Endothelial cell (in vitro differentiated cells): ENCODE measurements at regions not wholly inside any gene's neighbourhood (a gene's known extent, or its start where the extent isn't known, plus 50 kb on each side); places are given as distances from the start of the nearest gene placed in this dataset.

ENCODE experiments used
- DNase-seq: peaks from one replicate; pipeline ENCODE4 v3.0.0; 2021; ENCODE audit warnings: low spot score
- H3K27ac Mint-ChIP-seq: one replicate; pipeline ENCODE4 v1.8.0; 2021; ENCODE audit warnings: mixed read lengths, inconsistent platforms; ENCODE audit not compliant: unreplicated experiment
- H3K27me3 Mint-ChIP-seq: one replicate; pipeline ENCODE4 v1.8.0; 2021; ENCODE audit warnings: mild to moderate bottlenecking, moderate library complexity, mixed read lengths, inconsistent platforms; ENCODE audit not compliant: unreplicated experiment
- H3K36me3 Mint-ChIP-seq: one replicate; pipeline ENCODE4 v1.8.0; 2021; ENCODE audit warnings: mild to moderate bottlenecking, low read depth, mixed read lengths, inconsistent platforms; ENCODE audit not compliant: unreplicated experiment
- H3K4me1 Mint-ChIP-seq: one replicate; pipeline ENCODE4 v1.8.0; 2021; ENCODE audit warnings: mild to moderate bottlenecking, mixed read lengths, inconsistent platforms; ENCODE audit not compliant: unreplicated experiment
- H3K4me3 Mint-ChIP-seq: one replicate; pipeline ENCODE4 v1.8.0; 2021; ENCODE audit warnings: mild to moderate bottlenecking, mixed read lengths, inconsistent platforms; ENCODE audit not compliant: unreplicated experiment
- H3K9me3 Mint-ChIP-seq: one replicate; pipeline ENCODE4 v1.8.0; 2021; ENCODE audit warnings: mixed read lengths, inconsistent platforms; ENCODE audit not compliant: unreplicated experiment
- CTCF ChIP-seq: fragments of 200-600 bp; sonication (generic); IDR thresholded peaks from one replicate; pipeline ENCODE4 v1.5.0; 2021; ENCODE audit warnings: antibody characterized with exemption; ENCODE audit not compliant: unreplicated experiment

GRCh38 chr15:96565266-96565665, 234.8 kb downstream of the NR2F2 start:
- Mint-ChIP-seq H3K27me3 (no peaks in the 10 kb centered on the region), H3K4me1 (no peaks in the 10 kb centered on the region), H3K9me3 (no peaks in the 10 kb centered on the region), H3K4me3 (no peak overlapping the region), H3K27ac (no peak overlapping the region), H3K36me3 (no peaks in the 10 kb centered on the region)
- no peak for TF ChIP-seq CTCF
- DNase-seq = no peak

DNA sequence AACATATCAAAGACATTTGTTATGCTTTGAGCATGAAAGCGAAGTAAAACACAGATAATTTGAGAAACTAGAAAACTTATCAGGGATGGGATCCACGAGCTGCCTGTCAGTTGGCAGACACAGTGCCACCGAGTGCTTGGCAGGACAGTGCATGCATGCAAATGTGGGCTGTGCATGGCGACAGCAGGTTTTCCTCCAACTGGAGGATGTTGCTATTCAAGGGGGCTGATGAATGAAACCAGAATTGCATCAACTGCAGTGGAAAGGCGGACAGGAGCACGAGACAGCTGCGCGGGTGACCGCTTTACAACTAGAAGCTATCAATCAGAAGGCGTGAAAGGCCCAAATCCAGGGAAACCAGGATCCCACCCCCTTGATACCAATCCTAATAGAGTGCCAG, 244.3 kb downstream of the NR2F2 start:
- Mint-ChIP-seq H3K36me3 (no peaks in the 10 kb centered on the region), H3K4me1 (no peaks in the 10 kb centered on the region), H3K27me3 (no peaks in the 10 kb centered on the region), H3K4me3 (no peak overlapping the region), H3K9me3 (no peaks in the 10 kb centered on the region), H3K27ac (no peak overlapping the region)
- TF ChIP-seq CTCF = no peak
- no peak for DNase-seq

DNA sequence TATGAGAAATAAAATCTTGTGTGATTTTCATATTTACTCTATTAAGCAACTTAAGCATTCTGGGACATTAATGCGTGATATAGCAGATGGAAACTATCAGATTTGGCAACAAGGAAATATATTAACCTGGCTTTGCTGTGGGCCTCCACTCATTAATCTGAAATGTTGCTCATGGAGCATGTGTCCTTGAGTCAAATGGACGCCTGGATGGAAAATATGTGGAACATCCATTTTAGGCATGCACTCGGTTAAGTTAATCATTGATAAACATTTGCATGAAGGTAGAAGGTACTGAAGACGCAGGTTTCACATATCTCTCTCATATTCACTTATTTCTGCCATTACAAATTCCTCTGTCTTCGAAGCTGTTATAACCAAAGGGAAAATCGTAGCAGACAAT, 246.1 kb downstream of the NR2F2 start:
- Mint-ChIP-seq H3K27ac (no peak overlapping the region), H3K4me1 (no peaks in the 10 kb centered on the region), H3K9me3 (no peaks in the 10 kb centered on the region), H3K27me3 (no peaks in the 10 kb centered on the region), H3K4me3 (no peak overlapping the region), H3K36me3 (no peaks in the 10 kb centered on the region)
- TF ChIP-seq CTCF = no peak
- no peak for DNase-seq

- Mint-ChIP-seq H3K9me3 (no peaks in the 10 kb centered on the region), H3K27me3 (no peaks in the 10 kb centered on the region), H3K4me3 (no peak overlapping the region), H3K4me1 (no peaks in the 10 kb centered on the region), H3K27ac (no peak overlapping the region), H3K36me3 (no peaks in the 10 kb centered on the region)
- no peak for DNase-seq
- no peak for TF ChIP-seq CTCF
These were observed 247.9 kb downstream of the NR2F2 start for GRCh38 chr15:96578393-96578792.

DNA sequence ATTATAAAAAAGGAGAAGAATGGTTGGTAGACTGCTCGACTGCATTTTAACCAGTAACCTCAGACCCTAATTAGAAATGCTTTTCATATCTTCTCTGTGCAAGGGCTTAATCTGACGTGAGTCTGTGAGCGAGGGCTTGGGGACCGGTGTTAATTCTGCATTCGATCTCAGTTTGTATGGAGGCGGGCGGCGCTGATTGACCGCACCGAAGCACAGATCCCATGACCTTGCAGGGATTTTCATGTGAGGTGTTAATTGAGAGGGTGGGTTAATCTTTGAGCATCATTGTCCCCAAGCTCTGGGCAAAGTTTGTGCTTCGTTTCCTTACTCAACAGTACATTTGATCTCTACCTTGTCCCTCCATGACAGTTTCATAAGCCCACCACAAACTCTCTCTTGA, 250.9 kb downstream of the NR2F2 start:
- no peak for DNase-seq
- no peak overlapping the region for H3K27ac Mint-ChIP-seq
- H3K9me3 Mint-ChIP-seq = no peaks in the 10 kb centered on the region
- no peaks in the 10 kb centered on the region for H3K27me3 Mint-ChIP-seq
- no peak for TF ChIP-seq CTCF
- no peak overlapping the region for H3K4me3 Mint-ChIP-seq
- H3K36me3 Mint-ChIP-seq = no peaks in the 10 kb centered on the region
- H3K4me1 Mint-ChIP-seq = no peaks in the 10 kb centered on the region
